ENCODE measurements at regions not wholly inside any gene's neighbourhood (a gene's known extent, or its start where the extent isn't known, plus 50 kb on each side); places are given as distances from the start of the nearest gene placed in this dataset.

DNA sequence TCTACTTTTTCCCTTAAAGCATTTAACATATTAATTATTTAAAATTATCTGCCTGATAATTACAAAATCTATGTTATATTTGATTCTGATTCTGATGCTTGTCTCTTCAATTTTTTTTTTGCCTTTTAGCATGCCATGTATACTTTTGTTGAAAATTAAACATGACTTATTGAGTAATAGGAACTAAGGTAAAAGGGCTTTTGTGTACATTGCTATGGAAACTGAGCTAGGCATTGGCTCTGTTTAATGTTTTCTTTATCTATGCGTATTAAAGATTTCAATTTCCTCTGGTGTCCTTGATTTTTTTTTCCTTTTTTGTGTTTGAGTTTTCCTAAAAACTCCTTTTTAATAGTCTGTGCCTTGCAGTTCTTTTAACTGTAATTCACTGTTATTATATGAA lies 805.2 kb downstream of the DHX35 start:
- TF ChIP-seq, protein P1, sequence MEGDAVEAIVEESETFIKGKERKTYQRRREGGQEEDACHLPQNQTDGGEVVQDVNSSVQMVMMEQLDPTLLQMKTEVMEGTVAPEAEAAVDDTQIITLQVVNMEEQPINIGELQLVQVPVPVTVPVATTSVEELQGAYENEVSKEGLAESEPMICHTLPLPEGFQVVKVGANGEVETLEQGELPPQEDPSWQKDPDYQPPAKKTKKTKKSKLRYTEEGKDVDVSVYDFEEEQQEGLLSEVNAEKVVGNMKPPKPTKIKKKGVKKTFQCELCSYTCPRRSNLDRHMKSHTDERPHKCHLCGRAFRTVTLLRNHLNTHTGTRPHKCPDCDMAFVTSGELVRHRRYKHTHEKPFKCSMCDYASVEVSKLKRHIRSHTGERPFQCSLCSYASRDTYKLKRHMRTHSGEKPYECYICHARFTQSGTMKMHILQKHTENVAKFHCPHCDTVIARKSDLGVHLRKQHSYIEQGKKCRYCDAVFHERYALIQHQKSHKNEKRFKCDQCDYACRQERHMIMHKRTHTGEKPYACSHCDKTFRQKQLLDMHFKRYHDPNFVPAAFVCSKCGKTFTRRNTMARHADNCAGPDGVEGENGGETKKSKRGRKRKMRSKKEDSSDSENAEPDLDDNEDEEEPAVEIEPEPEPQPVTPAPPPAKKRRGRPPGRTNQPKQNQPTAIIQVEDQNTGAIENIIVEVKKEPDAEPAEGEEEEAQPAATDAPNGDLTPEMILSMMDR (IDR thresholded peaks at IDR 0.05; ENCODE audit: insufficient read depth, low read length): no peak
- TF ChIP-seq, protein P2, sequence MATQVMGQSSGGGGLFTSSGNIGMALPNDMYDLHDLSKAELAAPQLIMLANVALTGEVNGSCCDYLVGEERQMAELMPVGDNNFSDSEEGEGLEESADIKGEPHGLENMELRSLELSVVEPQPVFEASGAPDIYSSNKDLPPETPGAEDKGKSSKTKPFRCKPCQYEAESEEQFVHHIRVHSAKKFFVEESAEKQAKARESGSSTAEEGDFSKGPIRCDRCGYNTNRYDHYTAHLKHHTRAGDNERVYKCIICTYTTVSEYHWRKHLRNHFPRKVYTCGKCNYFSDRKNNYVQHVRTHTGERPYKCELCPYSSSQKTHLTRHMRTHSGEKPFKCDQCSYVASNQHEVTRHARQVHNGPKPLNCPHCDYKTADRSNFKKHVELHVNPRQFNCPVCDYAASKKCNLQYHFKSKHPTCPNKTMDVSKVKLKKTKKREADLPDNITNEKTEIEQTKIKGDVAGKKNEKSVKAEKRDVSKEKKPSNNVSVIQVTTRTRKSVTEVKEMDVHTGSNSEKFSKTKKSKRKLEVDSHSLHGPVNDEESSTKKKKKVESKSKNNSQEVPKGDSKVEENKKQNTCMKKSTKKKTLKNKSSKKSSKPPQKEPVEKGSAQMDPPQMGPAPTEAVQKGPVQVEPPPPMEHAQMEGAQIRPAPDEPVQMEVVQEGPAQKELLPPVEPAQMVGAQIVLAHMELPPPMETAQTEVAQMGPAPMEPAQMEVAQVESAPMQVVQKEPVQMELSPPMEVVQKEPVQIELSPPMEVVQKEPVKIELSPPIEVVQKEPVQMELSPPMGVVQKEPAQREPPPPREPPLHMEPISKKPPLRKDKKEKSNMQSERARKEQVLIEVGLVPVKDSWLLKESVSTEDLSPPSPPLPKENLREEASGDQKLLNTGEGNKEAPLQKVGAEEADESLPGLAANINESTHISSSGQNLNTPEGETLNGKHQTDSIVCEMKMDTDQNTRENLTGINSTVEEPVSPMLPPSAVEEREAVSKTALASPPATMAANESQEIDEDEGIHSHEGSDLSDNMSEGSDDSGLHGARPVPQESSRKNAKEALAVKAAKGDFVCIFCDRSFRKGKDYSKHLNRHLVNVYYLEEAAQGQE (IDR thresholded peaks at IDR 0.05; ENCODE audit: insufficient replicate concordance, low read depth): no peak
